Endothelial cell of umbilical vein (primary cell): ENCODE measurements at regions not wholly inside any gene's neighbourhood (a gene's known extent, or its start where the extent isn't known, plus 50 kb on each side); places are given as distances from the start of the nearest gene placed in this dataset.

ENCODE experiments used
- BruUV-seq: library from RNA; stranded (reverse); fragments of 400-500 nt; replicated peaks from 2 replicates; lab custom pipeline; 2021; lab: Mats Ljungman, UMichigan
- CTCF ChIA-PET: fragments of 300-600, 350-600 bp; sonication (Branson Sonifier 250); formaldehyde crosslinking; loops from one replicate; lab custom pipeline; 2021; ENCODE audit warnings: antibody characterized with exemption, inconsistent platforms; lab: Charles Lee
- POLR2A ChIA-PET: fragments of 300-600, 350-600 bp; sonication (Branson Sonifier 250); formaldehyde crosslinking; loops from one replicate; lab custom pipeline; 2021; ENCODE audit warnings: antibody characterized with exemption, inconsistent platforms; lab: Charles Lee
- DNase-seq: peaks from one replicate; pipeline ENCODE4 v3.0.0-alpha.2; 2011; ENCODE audit warnings: low read depth, low spot score
- FAIRE-seq: peaks from 2 replicates; lab custom pipeline; 2011; peaks lifted over from hg19 to GRCh38; lab: Jason Lieb, UNC
- H2AFZ ChIP-seq: 2 replicates; pipeline ENCODE4 v1.6.0; 2012; ENCODE audit warnings: low read depth, low read length, control low read depth, inconsistent platforms
- H3K27ac ChIP-seq: 2 replicates; pipeline ENCODE4 v1.5.1; 2011; ENCODE audit warnings: low read depth, mild to moderate bottlenecking, control low read depth, low read length, moderate library complexity; ENCODE audit not compliant: insufficient read depth
- H3K27me3 ChIP-seq, 2 experiments: 2 replicates each; pipeline versions ENCODE4 v1.6.0 to v1.6.1; 2011; ENCODE audit warnings: low read length in 2 of 2, mixed read lengths in 1 of 2; ENCODE audit not compliant: control insufficient read depth in 2 of 2, insufficient read depth in 2 of 2
- H3K36me3 ChIP-seq, 2 experiments: 2 replicates in 1 of 2; 3 replicates in 1 of 2; pipeline ENCODE4 v1.5.1; 2011; ENCODE audit warnings: low read length in 2 of 2, mild to moderate bottlenecking in 1 of 2, moderate library complexity in 1 of 2; ENCODE audit not compliant: control insufficient read depth in 2 of 2, insufficient read depth in 2 of 2; ENCODE audit errors: extremely low read depth in 1 of 2
- H3K4me1 ChIP-seq: 3 replicates; pipeline ENCODE4 v1.5.1; 2011; ENCODE audit warnings: mild to moderate bottlenecking, low read length; ENCODE audit not compliant: control insufficient read depth, insufficient read depth; ENCODE audit errors: extremely low read depth
- H3K4me2 ChIP-seq: 2 replicates; pipeline ENCODE4 v1.6.1; 2011; ENCODE audit warnings: low read length, control low read depth, mixed read lengths; ENCODE audit not compliant: insufficient read depth
- H3K4me3 ChIP-seq, 3 experiments: fragments of 200-600 bp in 1 of 3; sonication (generic), shearing (Covaris generic) in 1 of 3; replicated peaks in 1 of 3; 2 replicates each; pipeline ENCODE4 v1.5.1; 2011 to 2016; ENCODE audit warnings: control low read depth in 3 of 3, low read length in 3 of 3, mild to moderate bottlenecking in 2 of 3, inconsistent platforms in 1 of 3, low read depth in 1 of 3, moderate library complexity in 1 of 3; ENCODE audit not compliant: insufficient read depth in 1 of 3
- H3K79me2 ChIP-seq: 2 replicates; pipeline ENCODE4 v1.6.0; 2012; ENCODE audit warnings: low read length, inconsistent platforms; ENCODE audit not compliant: control insufficient read depth, insufficient read depth
- H3K9ac ChIP-seq: replicated peaks from 2 replicates; pipeline ENCODE3; 2011; ENCODE audit warnings: low read length, control low read depth; ENCODE audit not compliant: insufficient read depth; ENCODE audit errors: extremely low read depth
- H3K9me1 ChIP-seq: replicated peaks from 3 replicates; pipeline ENCODE4 v1.6.0; 2011; ENCODE audit warnings: mild to moderate bottlenecking, low read length; ENCODE audit not compliant: control insufficient read depth, insufficient read depth; ENCODE audit errors: extremely low read depth
- H3K9me3 ChIP-seq: replicated peaks from 2 replicates; pipeline ENCODE4 v1.5.1; 2012; ENCODE audit warnings: low read length, inconsistent platforms; ENCODE audit not compliant: control insufficient read depth, insufficient read depth
- H4K20me1 ChIP-seq: replicated peaks from 2 replicates; pipeline ENCODE3; 2011; ENCODE audit warnings: mild to moderate bottlenecking, low read length; ENCODE audit not compliant: control insufficient read depth, insufficient read depth; ENCODE audit errors: extremely low read depth
- CTCF ChIP-seq, 2 donors: IDR thresholded peaks; 1 replicate in 1 of 2; 2 replicates in 1 of 2; pipeline ENCODE4 v1.5.1; 2011; ENCODE audit warnings: low read length in 2 of 2, mild to moderate bottlenecking in 2 of 2, moderate library complexity in 2 of 2, control low read depth in 1 of 2, inconsistent platforms in 1 of 2, low read depth in 1 of 2; ENCODE audit not compliant: insufficient read depth in 1 of 2; ENCODE audit errors: extremely low read depth in 1 of 2
- EZH2 ChIP-seq: IDR thresholded peaks from 2 replicates; pipeline ENCODE4 v1.6.1; 2012; ENCODE audit warnings: borderline replicate concordance, low read depth, mild to moderate bottlenecking, moderate library complexity, low read length, inconsistent platforms; ENCODE audit not compliant: severe bottlenecking
- FOS ChIP-seq: IDR thresholded peaks from 2 replicates; pipeline ENCODE4 v1.6.1; 2011; ENCODE audit warnings: mild to moderate bottlenecking, low read length, moderate library complexity, borderline replicate concordance; ENCODE audit not compliant: insufficient read depth
- GATA2 ChIP-seq: IDR thresholded peaks from 2 replicates; pipeline ENCODE4 v1.7.0; 2011; ENCODE audit warnings: low read depth, mild to moderate bottlenecking, moderate library complexity, mixed read lengths, low read length; ENCODE audit not compliant: insufficient read length, insufficient read depth
- JUN ChIP-seq: IDR thresholded peaks from 2 replicates; pipeline ENCODE4 v1.6.1; 2011; ENCODE audit warnings: borderline replicate concordance, low read depth; ENCODE audit not compliant: insufficient read length, insufficient read depth
- MAX ChIP-seq: IDR thresholded peaks from 2 replicates; pipeline ENCODE4 v1.6.1; 2011; ENCODE audit not compliant: insufficient read depth, insufficient read length
- MYC ChIP-seq: IDR thresholded peaks from one replicate; pipeline ENCODE4 v1.6.1; 2011; ENCODE audit warnings: mild to moderate bottlenecking, low read depth, low read length
- POLR2A ChIP-seq: IDR thresholded peaks from 2 replicates; pipeline ENCODE4 v1.6.1; 2012; ENCODE audit warnings: low read depth, mild to moderate bottlenecking, control low read depth, low read length
- POLR2AphosphoS5 ChIP-seq: IDR thresholded peaks from 2 replicates; pipeline ENCODE4 v1.6.1; 2012; ENCODE audit warnings: low read depth, mild to moderate bottlenecking, control low read depth, low read length, moderate library complexity; ENCODE audit not compliant: insufficient read depth
- dilution Hi-C: fragments of 300-500 bp; cut with MboI; formaldehyde crosslinking; loops from one replicate; pipeline ENCODE4 v1.15.0; 2019; ENCODE audit warnings: low sequenced_read_pairs; ENCODE audit not compliant: extremely low pct_ligation_motif_present
- intact Hi-C: fragments of 100-400 bp; cut with micrococcal nuclease; formaldehyde crosslinking; loops from one replicate; pipeline ENCODE4 v1.10.0; 2022

- H3K36me3 ChIP-seq: no peaks in the 10 kb centered on the region
- dilution Hi-C loops (no loop called here), intact Hi-C loops (no loop called here)
- no TSS peak for BruUV-seq
- no peaks in the 10 kb centered on the region for H3K27me3 ChIP-seq
- H3K9me3 ChIP-seq: no peaks in the 10 kb centered on the region
- H3K4me1 ChIP-seq: no peaks in the 10 kb centered on the region
- H3K79me2 ChIP-seq: no peaks in the 10 kb centered on the region
- no peaks in the 10 kb centered on the region for H4K20me1 ChIP-seq
- no peak overlapping the region for H2AFZ ChIP-seq
- CTCF ChIA-PET: interaction anchor here (1.0 kb wide), 1 partner anchor 21 kb away, joined by 4 read pairs; no protein-coding TSS in a partner anchor
- no peak overlapping the region for H3K4me3 ChIP-seq
- H3K9me1 ChIP-seq: no peaks in the 10 kb centered on the region
- H3K4me2 ChIP-seq: no peak overlapping the region
- DNase-seq: no peak
- TF ChIP-seq CTCF (IDR thresholded peaks at IDR 0.05; ENCODE audit: extremely low read depth in 1 of 2, insufficient read depth in 1 of 2, low read depth in 1 of 2, low read length in 2 of 2): no peak
- no peak for TF ChIP-seq MAX
- TF ChIP-seq POLR2AphosphoS5: no peak
- no peak for TF ChIP-seq POLR2A
- no peak for TF ChIP-seq MYC
- no peak for TF ChIP-seq GATA2
- TF ChIP-seq JUN: no peak
- TF ChIP-seq FOS: no peak
- no peak for TF ChIP-seq EZH2
- no peak overlapping the region for H3K9ac ChIP-seq
- POLR2A ChIA-PET: no interaction called here
- no peak for FAIRE-seq
- H3K27ac ChIP-seq: no peak overlapping the region
Measured at GRCh38 chr20:11054266-11054993, 380.6 kb upstream of the JAG1 start.
